ENCODE measurements at regions not wholly inside any gene's neighbourhood (a gene's known extent, or its start where the extent isn't known, plus 50 kb on each side); places are given as distances from the start of the nearest gene placed in this dataset.

DNA sequence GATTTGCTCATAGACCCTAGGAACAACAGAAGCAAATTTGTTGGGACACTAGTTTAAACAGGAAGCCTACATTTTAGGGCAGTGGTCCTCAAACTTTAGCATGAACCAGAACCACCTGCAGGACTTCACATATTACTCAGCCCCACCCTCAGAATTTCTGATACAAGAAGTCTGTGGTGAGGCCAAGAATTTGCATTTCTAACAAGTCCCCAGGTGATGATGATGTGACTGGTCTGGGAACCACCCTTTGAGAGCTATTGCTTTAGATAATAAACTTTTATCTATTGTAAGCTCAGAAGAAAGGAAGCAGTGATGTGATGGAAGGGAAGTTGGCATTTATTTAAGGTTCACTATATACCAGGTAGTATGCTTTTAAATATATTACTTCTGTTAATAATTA lies 194.0 kb downstream of the FAM181B start:
- no peaks in the 10 kb centered on the region for H3K27me3 ChIP-seq
- no peak for DNase-seq (ENCODE audit: low spot score)
- H3K36me3 ChIP-seq (replicated peaks; ENCODE audit: insufficient read depth, low read depth): no peaks in the 10 kb centered on the region
- no peaks in the 10 kb centered on the region for H3K9me2 ChIP-seq (replicated peaks; ENCODE audit: insufficient read depth)
- H3K9me3 ChIP-seq (ENCODE audit: low read depth): no peaks in the 10 kb centered on the region
- H3K4me1 ChIP-seq (ENCODE audit: insufficient read depth): no peaks in the 10 kb centered on the region
- no peaks in the 10 kb centered on the region for H3K79me2 ChIP-seq
- no peaks in the 10 kb centered on the region for H4K20me1 ChIP-seq (ENCODE audit: insufficient read depth, poor library complexity, severe bottlenecking)
- H3K27ac ChIP-seq: no peak overlapping the region
- H2AFZ ChIP-seq: no peak overlapping the region
- no peak overlapping the region for H3K4me3 ChIP-seq
- TF ChIP-seq, protein P1, sequence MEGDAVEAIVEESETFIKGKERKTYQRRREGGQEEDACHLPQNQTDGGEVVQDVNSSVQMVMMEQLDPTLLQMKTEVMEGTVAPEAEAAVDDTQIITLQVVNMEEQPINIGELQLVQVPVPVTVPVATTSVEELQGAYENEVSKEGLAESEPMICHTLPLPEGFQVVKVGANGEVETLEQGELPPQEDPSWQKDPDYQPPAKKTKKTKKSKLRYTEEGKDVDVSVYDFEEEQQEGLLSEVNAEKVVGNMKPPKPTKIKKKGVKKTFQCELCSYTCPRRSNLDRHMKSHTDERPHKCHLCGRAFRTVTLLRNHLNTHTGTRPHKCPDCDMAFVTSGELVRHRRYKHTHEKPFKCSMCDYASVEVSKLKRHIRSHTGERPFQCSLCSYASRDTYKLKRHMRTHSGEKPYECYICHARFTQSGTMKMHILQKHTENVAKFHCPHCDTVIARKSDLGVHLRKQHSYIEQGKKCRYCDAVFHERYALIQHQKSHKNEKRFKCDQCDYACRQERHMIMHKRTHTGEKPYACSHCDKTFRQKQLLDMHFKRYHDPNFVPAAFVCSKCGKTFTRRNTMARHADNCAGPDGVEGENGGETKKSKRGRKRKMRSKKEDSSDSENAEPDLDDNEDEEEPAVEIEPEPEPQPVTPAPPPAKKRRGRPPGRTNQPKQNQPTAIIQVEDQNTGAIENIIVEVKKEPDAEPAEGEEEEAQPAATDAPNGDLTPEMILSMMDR (IDR thresholded peaks at IDR 0.05; ENCODE audit: poor library complexity): no peak
- TF ChIP-seq EZH2 (IDR thresholded peaks at IDR 0.05; ENCODE audit: borderline replicate concordance) (no peak), EZH2phosphoT487 (IDR thresholded peaks at IDR 0.05; ENCODE audit: low read depth, severe bottlenecking, unreplicated experiment) (no peak)
- H3K4me2 ChIP-seq: no peak overlapping the region

DNA sequence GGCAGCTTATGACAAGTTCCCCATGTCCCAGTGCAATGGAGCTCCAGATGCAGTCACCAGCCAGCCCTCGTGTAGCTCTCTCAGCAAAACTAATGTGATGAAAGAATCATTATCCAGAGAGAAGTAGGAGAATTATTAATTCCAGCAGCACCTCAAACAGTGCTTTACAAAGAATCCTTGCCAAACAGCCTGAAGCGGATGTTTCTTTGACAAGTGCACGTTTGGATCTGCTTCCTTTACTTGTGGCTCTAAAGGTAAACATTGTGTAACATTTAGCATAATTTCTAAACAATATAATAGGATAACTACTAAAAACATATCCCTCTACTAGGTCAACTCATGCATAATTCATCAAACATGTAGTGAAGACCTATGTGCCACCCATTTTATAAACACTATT lies 197.0 kb downstream of the FAM181B start:
- no peak for DNase-seq (ENCODE audit: low spot score)
- WGBS (ENCODE audit: low lambda C conversion rate, missing lambda C conversion rate): 58% methylated on average over 3 of the region's 3 CpGs
- no peak overlapping the region for H3K4me2 ChIP-seq
- no peak overlapping the region for H3K4me3 ChIP-seq
- TF ChIP-seq EZH2 (IDR thresholded peaks at IDR 0.05; ENCODE audit: borderline replicate concordance) (no peak), EZH2phosphoT487 (IDR thresholded peaks at IDR 0.05; ENCODE audit: low read depth, severe bottlenecking, unreplicated experiment) (no peak)
- TF ChIP-seq, protein P1 (IDR thresholded peaks at IDR 0.05; ENCODE audit: poor library complexity): no peak
- H3K9me2 ChIP-seq (replicated peaks; ENCODE audit: insufficient read depth): no peaks in the 10 kb centered on the region
- H3K79me2 ChIP-seq: no peaks in the 10 kb centered on the region
- no peaks in the 10 kb centered on the region for H3K4me1 ChIP-seq (ENCODE audit: insufficient read depth)
- H3K36me3 ChIP-seq (replicated peaks; ENCODE audit: insufficient read depth, low read depth): no peaks in the 10 kb centered on the region
- no peaks in the 10 kb centered on the region for H4K20me1 ChIP-seq (ENCODE audit: insufficient read depth, poor library complexity, severe bottlenecking)
- H3K27ac ChIP-seq: no peak overlapping the region
- no peaks in the 10 kb centered on the region for H3K9me3 ChIP-seq (ENCODE audit: low read depth)
- H3K27me3 ChIP-seq: no peaks in the 10 kb centered on the region
- no peak overlapping the region for H2AFZ ChIP-seq

DNA sequence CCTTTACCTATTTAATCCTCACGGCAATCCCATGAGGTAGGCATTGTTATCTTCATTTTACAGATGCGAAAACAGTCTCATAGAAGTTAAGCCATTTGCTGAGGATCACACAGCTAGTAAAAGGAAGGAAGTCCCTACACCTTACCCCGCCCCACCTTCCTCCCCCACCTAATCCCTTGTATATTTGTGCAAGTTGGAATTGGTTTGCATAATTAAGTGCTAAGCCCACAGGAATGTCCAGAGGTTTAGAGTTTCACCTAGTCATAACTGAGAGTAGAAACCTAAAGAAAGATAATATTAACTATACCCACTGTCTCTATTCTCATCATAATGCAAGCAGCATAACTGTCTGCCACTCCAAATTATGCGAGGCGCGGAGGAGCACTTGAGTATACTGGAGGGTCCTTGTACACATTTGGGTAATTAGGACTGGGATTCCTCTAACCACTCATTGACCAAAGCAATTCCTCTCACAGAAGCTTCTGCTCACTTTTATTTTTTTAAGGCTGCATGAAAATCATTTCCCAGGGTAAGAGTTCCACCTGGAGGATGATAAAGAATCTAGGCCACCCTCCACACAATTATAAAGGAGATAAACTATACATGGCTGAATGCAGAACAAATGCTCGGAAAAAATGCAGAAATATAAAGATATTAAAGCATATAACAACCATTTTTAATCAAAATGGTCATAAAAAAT lies 199.9 kb downstream of the FAM181B start:
- WGBS (ENCODE audit: low lambda C conversion rate, missing lambda C conversion rate): 68% methylated on average over 7 of the region's 7 CpGs
- no peak overlapping the region for H3K4me2 ChIP-seq

More for the DNA sequence above, 199.9 kb downstream of the FAM181B start:
- TF ChIP-seq, protein P1 (IDR thresholded peaks at IDR 0.05; ENCODE audit: poor library complexity): peak; percentile 23
- TF ChIP-seq EZH2phosphoT487 (IDR thresholded peaks at IDR 0.05; ENCODE audit: low read depth, severe bottlenecking, unreplicated experiment): no peak
- Histone ChIP-seq H3K4me1 (ENCODE audit: insufficient read depth) (no peaks in the 10 kb centered on the region), H3K27ac (no peak overlapping the region), H3K36me3 (replicated peaks; ENCODE audit: insufficient read depth, low read depth) (no peaks in the 10 kb centered on the region), H3K9me3 (ENCODE audit: low read depth) (no peaks in the 10 kb centered on the region), H3K4me3 (no peak overlapping the region), H4K20me1 (ENCODE audit: insufficient read depth, poor library complexity, severe bottlenecking) (no peaks in the 10 kb centered on the region), H3K79me2 (no peaks in the 10 kb centered on the region), H3K9me2 (replicated peaks; ENCODE audit: insufficient read depth) (no peaks in the 10 kb centered on the region), H2AFZ (no peak overlapping the region), H3K27me3 (no peaks in the 10 kb centered on the region)
- no peak for DNase-seq (ENCODE audit: low spot score)
